ENCODE measurements at regions not wholly inside any gene's neighbourhood (a gene's known extent, or its start where the extent isn't known, plus 50 kb on each side); places are given as distances from the start of the nearest gene placed in this dataset.
"Not testable (repeated sequence)": the region's sequence is repeated elsewhere in the genome, so short reads cannot be mapped to it uniquely, and the experiment has no call there.

GRCh38 chr14:56419750-56420149 is 159.8 kb upstream of the TMEM260 start:
- no peak overlapping the region for H3K9ac ChIP-seq (ENCODE audit: low read length)
- H3K27ac ChIP-seq (ENCODE audit: low read depth, low read length): no peak overlapping the region
- H3K27me3 ChIP-seq (ENCODE audit: control insufficient read depth, insufficient read depth, low read length): no peaks in the 10 kb centered on the region
- peaks cover 3% of the 10 kb centered on the region; the same call in 1 of the 2 replicates for H3K4me1 ChIP-seq (ENCODE audit: control insufficient read depth, insufficient read depth, low read length)
- no peaks in the 10 kb centered on the region for H3K36me3 ChIP-seq (ENCODE audit: control insufficient read depth, insufficient read depth, low read length)
- 0 out of 2 replicates have a peak, but pooled peaks cover 4% of the 10 kb centered on the region for H3K9me3 ChIP-seq (ENCODE audit: control insufficient read depth, insufficient read depth, low read depth, low read length)
- no peak overlapping the region for H3K4me3 ChIP-seq (ENCODE audit: low read depth, low read length)

- Histone ChIP-seq H3K4me1 (ENCODE audit: control insufficient read depth, insufficient read depth, low read length) (peaks cover 3% of the 10 kb centered on the region; the same call in 1 of the 2 replicates), H3K36me3 (ENCODE audit: control insufficient read depth, insufficient read depth, low read length) (no peaks in the 10 kb centered on the region), H3K9me3 (ENCODE audit: control insufficient read depth, insufficient read depth, low read depth, low read length) (0 out of 2 replicates have a peak, but pooled peaks cover 4% of the 10 kb centered on the region), H3K9ac (ENCODE audit: low read length) (no peak overlapping the region), H3K4me3 (ENCODE audit: low read depth, low read length) (no peak overlapping the region), H3K27me3 (ENCODE audit: control insufficient read depth, insufficient read depth, low read length) (no peaks in the 10 kb centered on the region), H3K27ac (ENCODE audit: low read depth, low read length) (no peak overlapping the region)
These were observed 157.4 kb upstream of the TMEM260 start for GRCh38 chr14:56422221-56422620.

GRCh38 chr14:56422703-56423213 is 156.8 kb upstream of the TMEM260 start:
- no peaks in the 10 kb centered on the region for H3K27me3 ChIP-seq (ENCODE audit: control insufficient read depth, insufficient read depth, low read length)
- no peak overlapping the region for H3K9ac ChIP-seq (ENCODE audit: low read length)
- H3K27ac ChIP-seq (ENCODE audit: low read depth, low read length): no peak overlapping the region
- H3K9me3 ChIP-seq (ENCODE audit: control insufficient read depth, insufficient read depth, low read depth, low read length): 0 out of 2 replicates have a peak, but pooled peaks cover 4% of the 10 kb centered on the region
- peaks cover 3% of the 10 kb centered on the region; the same call in 1 of the 2 replicates for H3K4me1 ChIP-seq (ENCODE audit: control insufficient read depth, insufficient read depth, low read length)
- H3K36me3 ChIP-seq (ENCODE audit: control insufficient read depth, insufficient read depth, low read length): no peaks in the 10 kb centered on the region
- no peak overlapping the region for H3K4me3 ChIP-seq (ENCODE audit: low read depth, low read length)

DNA sequence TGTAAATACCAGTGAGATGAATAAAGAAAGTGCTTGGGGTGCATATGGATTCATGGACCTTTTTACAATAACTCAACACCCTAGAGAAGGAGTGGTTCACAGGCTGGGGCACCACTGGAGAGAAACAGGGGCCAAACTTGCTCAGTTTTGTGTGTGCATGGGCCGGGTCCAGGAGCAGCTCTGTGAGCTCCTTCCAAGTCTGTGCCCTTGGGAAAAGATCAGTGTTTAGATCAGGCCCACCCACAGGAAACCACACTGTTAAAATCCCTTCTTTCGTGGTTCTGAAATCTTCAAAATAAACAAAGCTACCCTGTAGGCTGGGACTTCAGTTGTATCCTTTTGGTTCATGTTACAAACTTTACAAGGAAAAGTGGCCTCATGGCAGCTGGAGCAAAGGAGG is 156.1 kb upstream of the TMEM260 start:
- H3K4me3 ChIP-seq (ENCODE audit: low read depth, low read length): no peak overlapping the region

DNA sequence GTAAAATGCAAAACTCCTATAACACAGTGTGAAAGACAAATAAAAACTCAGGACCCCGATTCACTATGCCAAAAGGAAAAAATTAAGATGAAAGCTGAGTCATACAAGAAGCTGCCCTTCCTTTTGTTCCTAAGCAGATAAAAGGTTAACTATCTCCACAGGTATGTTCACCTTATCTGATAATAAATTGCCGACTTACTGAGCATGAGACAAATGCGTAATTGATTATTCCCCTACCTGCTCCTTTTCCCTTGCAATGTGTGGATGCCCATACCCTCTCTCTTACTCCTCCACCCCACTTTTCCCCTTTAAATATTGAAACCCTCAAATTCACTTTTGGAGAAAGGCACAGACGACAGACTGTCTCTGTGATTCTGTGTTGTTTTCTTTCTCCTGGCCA is 148.6 kb upstream of the TMEM260 start:
- Histone ChIP-seq H3K9ac (ENCODE audit: low read length) (no peak overlapping the region), H3K4me3 (ENCODE audit: low read depth, low read length) (no peak overlapping the region), H3K36me3 (ENCODE audit: control insufficient read depth, insufficient read depth, low read length) (no peaks in the 10 kb centered on the region), H3K27me3 (ENCODE audit: control insufficient read depth, insufficient read depth, low read length) (no peaks in the 10 kb centered on the region), H3K9me3 (ENCODE audit: control insufficient read depth, insufficient read depth, low read depth, low read length) (peaks cover 8% of the 10 kb centered on the region), H3K4me1 (ENCODE audit: control insufficient read depth, insufficient read depth, low read length) (no peaks in the 10 kb centered on the region), H3K27ac (ENCODE audit: low read depth, low read length) (no peak overlapping the region)

More for the DNA sequence above, 156.1 kb upstream of the TMEM260 start:
- Histone ChIP-seq H3K27ac (ENCODE audit: low read depth, low read length) (no peak overlapping the region), H3K27me3 (ENCODE audit: control insufficient read depth, insufficient read depth, low read length) (no peaks in the 10 kb centered on the region), H3K4me1 (ENCODE audit: control insufficient read depth, insufficient read depth, low read length) (peaks cover 3% of the 10 kb centered on the region; the same call in 1 of the 2 replicates), H3K36me3 (ENCODE audit: control insufficient read depth, insufficient read depth, low read length) (no peaks in the 10 kb centered on the region), H3K9ac (ENCODE audit: low read length) (no peak overlapping the region), H3K9me3 (ENCODE audit: control insufficient read depth, insufficient read depth, low read depth, low read length) (0 out of 2 replicates have a peak, but pooled peaks cover 4% of the 10 kb centered on the region)

GRCh38 chr14:56449670-56450213 is 129.9 kb upstream of the TMEM260 start:
- no peaks in the 10 kb centered on the region for H3K36me3 ChIP-seq (ENCODE audit: control insufficient read depth, insufficient read depth, low read length)
- no peak overlapping the region for H3K9ac ChIP-seq (ENCODE audit: low read length)
- no peak overlapping the region for H3K4me3 ChIP-seq (ENCODE audit: low read depth, low read length)
- H3K27me3 ChIP-seq (ENCODE audit: control insufficient read depth, insufficient read depth, low read length): no peaks in the 10 kb centered on the region
- no peaks in the 10 kb centered on the region for H3K4me1 ChIP-seq (ENCODE audit: control insufficient read depth, insufficient read depth, low read length)
- H3K9me3 ChIP-seq (ENCODE audit: control insufficient read depth, insufficient read depth, low read depth, low read length): peaks cover 31% of the 10 kb centered on the region
- no peak overlapping the region for H3K27ac ChIP-seq (ENCODE audit: low read depth, low read length)

DNA sequence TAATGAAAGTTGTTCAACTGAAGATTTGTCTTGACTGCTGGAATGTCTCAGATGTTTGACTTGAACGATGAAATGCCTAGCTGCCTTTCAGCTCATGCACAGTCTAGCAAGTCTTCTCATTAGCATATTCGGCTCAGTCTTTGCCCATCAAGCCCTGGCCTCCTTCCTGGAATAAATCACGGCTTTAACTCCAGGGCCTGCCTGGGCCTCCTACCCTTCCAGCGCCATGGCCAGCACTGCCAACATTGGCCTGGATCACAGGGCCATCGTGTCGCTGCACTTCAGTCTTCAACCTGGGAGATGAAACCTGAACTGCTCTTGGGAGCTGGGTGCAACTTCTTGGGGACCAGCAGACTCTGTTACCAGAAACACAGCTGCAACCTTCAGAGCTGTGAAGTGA is 126.7 kb upstream of the TMEM260 start:
- H3K27ac ChIP-seq (ENCODE audit: low read depth, low read length): no peak overlapping the region
- H3K27me3 ChIP-seq (ENCODE audit: control insufficient read depth, insufficient read depth, low read length): no peaks in the 10 kb centered on the region
- peaks cover 31% of the 10 kb centered on the region for H3K9me3 ChIP-seq (ENCODE audit: control insufficient read depth, insufficient read depth, low read depth, low read length)
- no peaks in the 10 kb centered on the region for H3K36me3 ChIP-seq (ENCODE audit: control insufficient read depth, insufficient read depth, low read length)
- no peak overlapping the region for H3K4me3 ChIP-seq (ENCODE audit: low read depth, low read length)
- H3K4me1 ChIP-seq (ENCODE audit: control insufficient read depth, insufficient read depth, low read length): no peaks in the 10 kb centered on the region
- H3K9ac ChIP-seq (ENCODE audit: low read length): no peak overlapping the region

DNA sequence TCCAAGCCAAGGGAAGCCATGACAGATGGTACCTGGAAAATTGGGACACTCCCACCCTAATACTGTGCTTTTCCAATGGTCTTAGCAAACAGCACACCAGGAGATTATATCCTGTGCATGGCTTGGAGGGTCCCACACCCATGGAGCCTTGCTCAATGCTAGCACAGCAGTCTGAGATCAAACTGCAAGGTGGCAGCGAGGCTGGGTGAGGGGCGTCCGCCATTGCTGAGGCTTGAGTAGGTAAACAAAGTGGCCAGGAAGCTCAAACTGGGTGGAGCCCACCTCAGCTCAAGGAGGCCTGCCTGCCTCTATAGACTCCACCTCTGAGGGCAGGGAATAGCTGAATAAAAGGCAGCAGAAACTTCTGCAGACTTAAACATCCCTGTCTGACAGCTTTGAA is 124.9 kb upstream of the TMEM260 start:
- H3K9me3 ChIP-seq (ENCODE audit: control insufficient read depth, insufficient read depth, low read depth, low read length): peaks cover 17% of the 10 kb centered on the region
- not testable (repeated sequence) for H3K9ac ChIP-seq (ENCODE audit: low read length); H3K27me3 ChIP-seq (ENCODE audit: control insufficient read depth, insufficient read depth, low read length); H3K36me3 ChIP-seq (ENCODE audit: control insufficient read depth, insufficient read depth, low read length); H3K4me3 ChIP-seq (ENCODE audit: low read depth, low read length); H3K27ac ChIP-seq (ENCODE audit: low read depth, low read length); H3K4me1 ChIP-seq (ENCODE audit: control insufficient read depth, insufficient read depth, low read length)

DNA sequence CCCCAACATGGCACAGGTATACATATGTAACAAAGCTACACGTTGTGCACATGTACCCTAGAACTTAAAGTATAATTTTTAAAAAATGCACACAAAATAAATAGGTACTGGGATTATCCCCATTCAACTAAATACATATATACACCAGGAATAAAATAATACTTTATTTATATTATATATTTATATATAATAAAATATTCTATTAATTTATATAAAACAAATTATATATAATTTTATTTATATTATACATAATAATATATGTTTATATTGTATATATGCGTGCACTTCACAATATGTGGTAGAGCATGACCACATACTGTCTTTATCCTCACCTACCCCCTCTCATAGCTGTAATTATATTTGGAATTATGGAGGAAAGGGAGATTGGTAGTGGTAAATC is 119.1 kb upstream of the TMEM260 start:
- H3K27me3 ChIP-seq (ENCODE audit: control insufficient read depth, insufficient read depth, low read length): no peaks in the 10 kb centered on the region
- no peak overlapping the region for H3K27ac ChIP-seq (ENCODE audit: low read depth, low read length)

DNA sequence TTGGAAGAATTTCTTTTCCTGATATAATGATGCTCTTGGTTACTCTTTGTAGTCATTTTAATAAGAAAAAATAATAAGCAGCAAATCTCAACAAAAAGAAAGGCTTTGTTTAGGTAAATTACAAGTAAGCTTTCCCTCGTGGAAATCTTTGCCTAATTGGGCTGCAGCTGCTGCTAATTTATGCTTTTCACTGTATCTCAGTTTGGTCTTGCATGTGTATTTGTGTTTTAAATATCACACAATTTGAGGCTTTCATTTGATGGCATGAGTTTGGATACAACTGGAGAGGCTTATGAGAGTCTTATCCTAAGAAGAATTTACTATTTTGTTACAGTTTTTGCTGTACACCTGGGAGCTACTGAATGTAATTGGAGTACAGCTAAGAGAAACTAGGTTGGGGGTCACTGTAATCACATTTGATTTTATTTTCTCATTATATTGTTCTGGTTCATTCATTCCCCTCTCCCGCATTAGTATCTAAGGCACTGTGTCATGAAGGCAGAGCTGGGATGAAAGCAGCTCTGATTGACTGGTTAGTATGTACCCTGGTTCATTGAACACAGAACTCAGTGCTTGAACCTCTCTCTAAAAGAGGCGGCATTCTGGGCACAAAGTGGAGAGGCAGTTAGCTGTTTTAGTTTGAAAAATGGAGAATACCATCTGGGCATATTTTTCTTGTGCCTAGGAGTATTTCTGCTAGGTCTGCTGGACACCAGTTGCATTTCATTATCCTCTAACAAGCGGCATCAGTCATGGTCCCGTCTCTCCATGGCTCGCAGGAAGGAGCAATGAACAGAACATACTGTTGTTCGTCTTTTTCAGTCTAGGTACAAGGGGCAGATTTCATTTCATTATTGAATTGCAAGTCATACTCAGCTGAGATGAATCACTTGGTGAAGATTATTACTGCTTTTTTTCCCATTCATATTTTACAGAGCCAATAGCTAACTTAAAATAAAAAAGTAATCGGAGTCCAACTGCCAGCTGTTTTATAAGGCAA is 118.0 kb upstream of the TMEM260 start:
- Histone ChIP-seq H3K4me1 (ENCODE audit: control insufficient read depth, insufficient read depth, low read length) (no peaks in the 10 kb centered on the region), H3K27me3 (ENCODE audit: control insufficient read depth, insufficient read depth, low read length) (no peaks in the 10 kb centered on the region), H3K36me3 (ENCODE audit: control insufficient read depth, insufficient read depth, low read length) (no peaks in the 10 kb centered on the region), H3K4me3 (ENCODE audit: low read depth, low read length) (no peak overlapping the region), H3K9ac (ENCODE audit: low read length) (no peak overlapping the region), H3K9me3 (ENCODE audit: control insufficient read depth, insufficient read depth, low read depth, low read length) (no peaks in the 10 kb centered on the region), H3K27ac (ENCODE audit: low read depth, low read length) (no peak overlapping the region)

More for the DNA sequence above, 119.1 kb upstream of the TMEM260 start:
- Histone ChIP-seq H3K9me3 (ENCODE audit: control insufficient read depth, insufficient read depth, low read depth, low read length) (no peaks in the 10 kb centered on the region), H3K4me3 (ENCODE audit: low read depth, low read length) (no peak overlapping the region), H3K36me3 (ENCODE audit: control insufficient read depth, insufficient read depth, low read length) (no peaks in the 10 kb centered on the region), H3K9ac (ENCODE audit: low read length) (no peak overlapping the region), H3K4me1 (ENCODE audit: control insufficient read depth, insufficient read depth, low read length) (no peaks in the 10 kb centered on the region)
